ENCODE measurements at regions not wholly inside any gene's neighbourhood (a gene's known extent, or its start where the extent isn't known, plus 50 kb on each side); places are given as distances from the start of the nearest gene placed in this dataset.

- TF ChIP-seq CTCF (IDR thresholded peaks at IDR 0.05): no peak
- TF ChIP-seq EP300 (IDR thresholded peaks at IDR 0.05): no peak
These were observed 691.4 kb downstream of the ADGRL2 start for GRCh38 chr1:82492159-82492558.
